GM23338 (cell line): ENCODE measurements at regions not wholly inside any gene's neighbourhood (a gene's known extent, or its start where the extent isn't known, plus 50 kb on each side); places are given as distances from the start of the nearest gene placed in this dataset.
"Not testable (repeated sequence)": the region's sequence is repeated elsewhere in the genome, so short reads cannot be mapped to it uniquely, and the experiment has no call there.

Experiments used
- EZH2 ChIP-seq: fragments of 200-600 bp; sonication (generic); IDR thresholded peaks from one replicate; pipeline ENCODE4 v1.8.0; 2017; ENCODE audit warnings: antibody characterized with exemption, mild to moderate bottlenecking, low read depth; ENCODE audit not compliant: unreplicated experiment
- JUNB ChIP-seq: IDR thresholded peaks from one replicate; pipeline ENCODE4 v1.6.1; 2016; ENCODE audit warnings: antibody characterized with exemption; ENCODE audit not compliant: unreplicated experiment
- POLR2AphosphoS5 ChIP-seq: IDR thresholded peaks from 2 replicates; pipeline ENCODE4 v1.6.1; 2016; ENCODE audit warnings: antibody characterized with exemption, low read depth
- TF ChIP-seq, protein P1 (sequence below), 2 experiments: fragments of 200-600 bp in 1 of 2; sonication (generic) in 1 of 2; conservative IDR thresholded peaks; 2 replicates each; pipeline versions ENCODE4 v1.5.1 to v1.6.1; 2016 to 2017; ENCODE audit warnings: antibody characterized with exemption in 2 of 2, low read depth in 2 of 2, mild to moderate bottlenecking in 2 of 2, moderate library complexity in 1 of 2
- TF ChIP-seq, protein P2 (sequence below): IDR thresholded peaks from one replicate; pipeline ENCODE4 v1.6.1; 2018; ENCODE audit warnings: antibody characterized with exemption; ENCODE audit not compliant: unreplicated experiment

DNA sequence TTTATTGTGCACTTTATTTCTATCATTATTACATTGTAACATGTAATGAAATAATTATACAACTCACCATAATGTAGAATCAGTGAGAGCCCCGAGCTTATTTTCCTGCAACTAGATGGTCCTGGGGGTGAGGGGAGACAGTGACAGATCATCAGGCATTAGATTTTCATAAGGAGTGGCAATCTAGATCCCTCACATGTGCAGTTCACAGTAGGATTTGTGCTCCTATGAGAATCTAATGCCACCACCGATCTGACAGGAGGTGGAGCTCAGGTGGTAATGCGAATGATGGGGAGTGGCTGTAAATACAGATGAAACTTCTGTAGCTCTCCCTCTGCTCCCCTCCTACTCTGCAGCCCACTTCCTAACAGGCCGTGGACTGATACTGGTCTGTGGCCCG is 58.5 kb upstream of the SCAF4 start:
- TF ChIP-seq, protein P1, sequence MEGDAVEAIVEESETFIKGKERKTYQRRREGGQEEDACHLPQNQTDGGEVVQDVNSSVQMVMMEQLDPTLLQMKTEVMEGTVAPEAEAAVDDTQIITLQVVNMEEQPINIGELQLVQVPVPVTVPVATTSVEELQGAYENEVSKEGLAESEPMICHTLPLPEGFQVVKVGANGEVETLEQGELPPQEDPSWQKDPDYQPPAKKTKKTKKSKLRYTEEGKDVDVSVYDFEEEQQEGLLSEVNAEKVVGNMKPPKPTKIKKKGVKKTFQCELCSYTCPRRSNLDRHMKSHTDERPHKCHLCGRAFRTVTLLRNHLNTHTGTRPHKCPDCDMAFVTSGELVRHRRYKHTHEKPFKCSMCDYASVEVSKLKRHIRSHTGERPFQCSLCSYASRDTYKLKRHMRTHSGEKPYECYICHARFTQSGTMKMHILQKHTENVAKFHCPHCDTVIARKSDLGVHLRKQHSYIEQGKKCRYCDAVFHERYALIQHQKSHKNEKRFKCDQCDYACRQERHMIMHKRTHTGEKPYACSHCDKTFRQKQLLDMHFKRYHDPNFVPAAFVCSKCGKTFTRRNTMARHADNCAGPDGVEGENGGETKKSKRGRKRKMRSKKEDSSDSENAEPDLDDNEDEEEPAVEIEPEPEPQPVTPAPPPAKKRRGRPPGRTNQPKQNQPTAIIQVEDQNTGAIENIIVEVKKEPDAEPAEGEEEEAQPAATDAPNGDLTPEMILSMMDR (conservative IDR thresholded peaks at IDR 0.05; ENCODE audit: low read depth in 2 of 2): not testable (repeated sequence)
- TF ChIP-seq, protein P2, sequence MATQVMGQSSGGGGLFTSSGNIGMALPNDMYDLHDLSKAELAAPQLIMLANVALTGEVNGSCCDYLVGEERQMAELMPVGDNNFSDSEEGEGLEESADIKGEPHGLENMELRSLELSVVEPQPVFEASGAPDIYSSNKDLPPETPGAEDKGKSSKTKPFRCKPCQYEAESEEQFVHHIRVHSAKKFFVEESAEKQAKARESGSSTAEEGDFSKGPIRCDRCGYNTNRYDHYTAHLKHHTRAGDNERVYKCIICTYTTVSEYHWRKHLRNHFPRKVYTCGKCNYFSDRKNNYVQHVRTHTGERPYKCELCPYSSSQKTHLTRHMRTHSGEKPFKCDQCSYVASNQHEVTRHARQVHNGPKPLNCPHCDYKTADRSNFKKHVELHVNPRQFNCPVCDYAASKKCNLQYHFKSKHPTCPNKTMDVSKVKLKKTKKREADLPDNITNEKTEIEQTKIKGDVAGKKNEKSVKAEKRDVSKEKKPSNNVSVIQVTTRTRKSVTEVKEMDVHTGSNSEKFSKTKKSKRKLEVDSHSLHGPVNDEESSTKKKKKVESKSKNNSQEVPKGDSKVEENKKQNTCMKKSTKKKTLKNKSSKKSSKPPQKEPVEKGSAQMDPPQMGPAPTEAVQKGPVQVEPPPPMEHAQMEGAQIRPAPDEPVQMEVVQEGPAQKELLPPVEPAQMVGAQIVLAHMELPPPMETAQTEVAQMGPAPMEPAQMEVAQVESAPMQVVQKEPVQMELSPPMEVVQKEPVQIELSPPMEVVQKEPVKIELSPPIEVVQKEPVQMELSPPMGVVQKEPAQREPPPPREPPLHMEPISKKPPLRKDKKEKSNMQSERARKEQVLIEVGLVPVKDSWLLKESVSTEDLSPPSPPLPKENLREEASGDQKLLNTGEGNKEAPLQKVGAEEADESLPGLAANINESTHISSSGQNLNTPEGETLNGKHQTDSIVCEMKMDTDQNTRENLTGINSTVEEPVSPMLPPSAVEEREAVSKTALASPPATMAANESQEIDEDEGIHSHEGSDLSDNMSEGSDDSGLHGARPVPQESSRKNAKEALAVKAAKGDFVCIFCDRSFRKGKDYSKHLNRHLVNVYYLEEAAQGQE: not testable (repeated sequence)
- TF ChIP-seq POLR2AphosphoS5, EZH2, JUNB: not testable (repeated sequence)
